Esophagus muscularis mucosa (tissue), 4 donors: ENCODE measurements at regions not wholly inside any gene's neighbourhood (a gene's known extent, or its start where the extent isn't known, plus 50 kb on each side); places are given as distances from the start of the nearest gene placed in this dataset.

ENCODE experiments used
- DNase-seq: peaks from one replicate; pipeline ENCODE4 v3.0.0-alpha.2; 2017; ENCODE audit errors: extremely low spot score
- H3K27ac ChIP-seq, 4 donors: fragments of 200-600 bp; sonication (generic); replicated peaks in 1 of 4; 1 replicate in 3 of 4; 2 replicates in 1 of 4; pipeline ENCODE4 v1.5.1; 2016 to 2019; ENCODE audit warnings: mild to moderate bottlenecking in 1 of 4
- H3K27me3 ChIP-seq, 4 donors: fragments of 200-600 bp; sonication (generic); one replicate each; pipeline versions ENCODE4 v1.5.1 to v1.6.0; 2016 to 2019
- H3K36me3 ChIP-seq, 4 donors: fragments of 200-600 bp; sonication (generic); one replicate each; pipeline ENCODE4 v1.5.1; 2016 to 2019
- H3K4me1 ChIP-seq, 4 donors: fragments of 200-600 bp; sonication (generic); one replicate each; pipeline ENCODE4 v1.5.1; 2016 to 2019
- H3K4me3 ChIP-seq, 4 donors: fragments of 200-600 bp; sonication (generic); 1 replicate in 2 of 4; 2 replicates in 2 of 4; pipeline ENCODE4 v1.5.1; 2016 to 2019; ENCODE audit warnings: mild to moderate bottlenecking in 4 of 4, moderate library complexity in 1 of 4
- H3K9me3 ChIP-seq, 4 donors: fragments of 200-600 bp; sonication (generic); 1 replicate in 3 of 4; 2 replicates in 1 of 4; pipeline ENCODE4 v1.5.1; 2016 to 2019
- EP300 ChIP-seq: sonication (generic); formaldehyde crosslinking; IDR thresholded peaks from one replicate; pipeline ENCODE4 v1.6.1; 2017; ENCODE audit warnings: antibody characterized with exemption
- POLR2A ChIP-seq: fragments of 450-650 bp; IDR thresholded peaks from one replicate; pipeline ENCODE4 v1.6.1; 2017; ENCODE audit warnings: antibody characterized with exemption, moderate library complexity, mild to moderate bottlenecking, low read depth
- POLR2AphosphoS5 ChIP-seq, 2 donors: sonication (generic); formaldehyde crosslinking; IDR thresholded peaks; one replicate each; pipeline ENCODE4 v1.6.1; 2017; ENCODE audit warnings: antibody characterized with exemption in 2 of 2
- whole genome bisulfite sequencing: methylation state at CpG from one replicate; pipeline ENCODE4 v1.1.5; 2018; 5-methylcytosine and 5-hydroxymethylcytosine counted together
- intact Hi-C: fragments of 100-400 bp; cut with DNase I; formaldehyde crosslinking; loops from one replicate; pipeline ENCODE4 v1.15.1; 2023
- TF ChIP-seq, protein P1 (sequence below), 3 experiments: fragments of 200-600 bp in 2 of 3; fragments of 450-650 bp in 1 of 3; sonication (generic) in 2 of 3; IDR thresholded peaks; one replicate each; pipeline ENCODE4 v1.5.1; 2017 to 2019; ENCODE audit warnings: antibody characterized with exemption in 3 of 3, mild to moderate bottlenecking in 2 of 3, moderate library complexity in 1 of 3

DNA sequence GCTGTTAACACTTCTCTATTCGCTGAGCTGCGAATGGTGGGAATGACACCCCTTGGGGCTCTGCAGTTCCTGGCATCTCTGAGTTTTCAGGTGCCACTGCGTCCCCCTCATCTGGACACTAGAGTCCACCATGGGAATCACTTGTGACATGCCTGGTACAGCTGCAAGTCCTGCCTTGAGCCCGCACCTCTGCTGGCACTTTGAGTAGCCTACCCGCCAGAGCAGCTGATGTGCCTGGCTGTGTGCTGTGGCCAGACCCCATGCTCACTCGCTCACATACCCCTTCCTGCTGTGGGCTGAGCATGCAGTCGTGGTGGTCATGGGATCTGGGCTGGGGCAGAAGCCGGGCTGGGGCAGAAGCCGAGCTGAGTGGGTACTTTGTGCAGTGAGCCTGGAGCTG lies 117.6 kb downstream of the RND3 start:
- H3K4me1 ChIP-seq = no peaks in the 10 kb centered on the region

DNA sequence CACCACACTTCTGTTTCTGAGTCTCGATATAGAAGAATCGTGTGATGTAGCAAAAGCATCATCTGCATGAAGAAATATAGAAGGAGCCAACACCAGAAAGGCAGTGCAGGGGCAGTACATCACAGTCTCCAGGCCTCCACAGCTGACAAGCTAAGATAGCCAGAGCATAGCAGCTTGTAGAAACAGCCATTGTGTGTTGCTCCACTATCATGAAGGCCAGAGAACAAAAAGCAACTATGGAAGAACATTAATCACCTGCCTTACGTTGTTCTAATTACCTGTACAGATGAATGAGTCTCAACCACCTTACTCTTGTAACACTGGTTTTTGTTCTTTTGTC lies 129.0 kb downstream of the RND3 start:
- 86% methylated on average over 3 of the region's 3 CpGs for WGBS
- H3K4me3 ChIP-seq = no peak overlapping the region
- H3K36me3 ChIP-seq = no peaks in the 10 kb centered on the region
- intact Hi-C loops = no loop called here
- H3K27ac ChIP-seq = no peak overlapping the region
- DNase-seq = no peak
- H3K4me1 ChIP-seq = no peaks in the 10 kb centered on the region
- no peaks in the 10 kb centered on the region for H3K27me3 ChIP-seq
- no peaks in the 10 kb centered on the region for H3K9me3 ChIP-seq
- TF ChIP-seq, protein P1, sequence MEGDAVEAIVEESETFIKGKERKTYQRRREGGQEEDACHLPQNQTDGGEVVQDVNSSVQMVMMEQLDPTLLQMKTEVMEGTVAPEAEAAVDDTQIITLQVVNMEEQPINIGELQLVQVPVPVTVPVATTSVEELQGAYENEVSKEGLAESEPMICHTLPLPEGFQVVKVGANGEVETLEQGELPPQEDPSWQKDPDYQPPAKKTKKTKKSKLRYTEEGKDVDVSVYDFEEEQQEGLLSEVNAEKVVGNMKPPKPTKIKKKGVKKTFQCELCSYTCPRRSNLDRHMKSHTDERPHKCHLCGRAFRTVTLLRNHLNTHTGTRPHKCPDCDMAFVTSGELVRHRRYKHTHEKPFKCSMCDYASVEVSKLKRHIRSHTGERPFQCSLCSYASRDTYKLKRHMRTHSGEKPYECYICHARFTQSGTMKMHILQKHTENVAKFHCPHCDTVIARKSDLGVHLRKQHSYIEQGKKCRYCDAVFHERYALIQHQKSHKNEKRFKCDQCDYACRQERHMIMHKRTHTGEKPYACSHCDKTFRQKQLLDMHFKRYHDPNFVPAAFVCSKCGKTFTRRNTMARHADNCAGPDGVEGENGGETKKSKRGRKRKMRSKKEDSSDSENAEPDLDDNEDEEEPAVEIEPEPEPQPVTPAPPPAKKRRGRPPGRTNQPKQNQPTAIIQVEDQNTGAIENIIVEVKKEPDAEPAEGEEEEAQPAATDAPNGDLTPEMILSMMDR (IDR thresholded peaks at IDR 0.05) = no peak
- no peak for TF ChIP-seq POLR2AphosphoS5 (IDR thresholded peaks at IDR 0.05)
- TF ChIP-seq EP300 = no peak
- no peak for TF ChIP-seq POLR2A

More for the DNA sequence above, 117.6 kb downstream of the RND3 start:
- no peak for TF ChIP-seq POLR2A
- TF ChIP-seq, protein P1 (IDR thresholded peaks at IDR 0.05) = no peak
- TF ChIP-seq POLR2AphosphoS5 (IDR thresholded peaks at IDR 0.05) = no peak
- TF ChIP-seq EP300 = no peak
- Histone ChIP-seq H3K27me3 (no peaks in the 10 kb centered on the region), H3K36me3 (no peaks in the 10 kb centered on the region), H3K27ac (no peak overlapping the region), H3K9me3 (no peaks in the 10 kb centered on the region), H3K4me3 (no peak overlapping the region)
- no peak for DNase-seq
- intact Hi-C loops = no loop called here
- WGBS = 96% methylated on average over 8 of the region's 9 CpGs

DNA sequence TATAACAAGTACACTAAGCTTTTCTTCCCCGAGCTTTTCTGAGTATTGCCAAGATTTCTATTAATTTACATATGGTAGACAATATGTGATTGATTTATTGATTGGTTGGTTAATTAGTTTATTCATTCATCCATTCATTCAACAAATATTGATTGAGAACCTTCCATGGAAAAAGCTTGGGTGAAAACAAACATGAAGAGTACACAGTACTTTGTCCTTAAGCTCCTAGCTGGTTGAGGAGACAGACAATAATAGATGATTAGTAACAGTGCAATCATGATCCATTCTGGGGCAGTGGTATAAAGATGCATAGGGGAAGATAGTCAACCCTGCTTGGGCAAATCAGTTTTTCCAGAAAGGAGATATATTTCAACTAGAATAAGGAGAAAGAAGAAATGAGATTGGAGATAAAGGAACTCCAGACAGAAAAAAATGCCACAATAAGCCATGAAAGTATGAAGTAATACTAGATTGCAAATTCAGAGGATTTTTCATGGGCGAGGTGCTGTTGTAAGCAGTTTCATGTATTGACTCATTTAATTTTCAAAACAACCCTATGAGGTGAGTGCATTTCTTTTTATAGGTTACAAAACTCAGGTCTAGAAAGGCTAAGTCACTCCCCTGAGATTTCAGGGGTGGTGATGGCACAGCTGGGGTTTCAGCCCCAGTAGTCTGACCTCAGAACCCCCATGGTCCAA lies 129.5 kb downstream of the RND3 start:
- Histone ChIP-seq H3K4me1 (no peaks in the 10 kb centered on the region), H3K27ac (no peak overlapping the region), H3K4me3 (no peak overlapping the region), H3K9me3 (no peaks in the 10 kb centered on the region), H3K27me3 (no peaks in the 10 kb centered on the region), H3K36me3 (no peaks in the 10 kb centered on the region)
- intact Hi-C loops = no loop called here
- TF ChIP-seq, protein P1 (IDR thresholded peaks at IDR 0.05) = no peak
- no peak for TF ChIP-seq POLR2AphosphoS5 (IDR thresholded peaks at IDR 0.05)
- TF ChIP-seq EP300 = no peak
- no peak for TF ChIP-seq POLR2A
- DNase-seq = no peak
- 65% methylated on average over 2 of the region's 2 CpGs for WGBS

DNA sequence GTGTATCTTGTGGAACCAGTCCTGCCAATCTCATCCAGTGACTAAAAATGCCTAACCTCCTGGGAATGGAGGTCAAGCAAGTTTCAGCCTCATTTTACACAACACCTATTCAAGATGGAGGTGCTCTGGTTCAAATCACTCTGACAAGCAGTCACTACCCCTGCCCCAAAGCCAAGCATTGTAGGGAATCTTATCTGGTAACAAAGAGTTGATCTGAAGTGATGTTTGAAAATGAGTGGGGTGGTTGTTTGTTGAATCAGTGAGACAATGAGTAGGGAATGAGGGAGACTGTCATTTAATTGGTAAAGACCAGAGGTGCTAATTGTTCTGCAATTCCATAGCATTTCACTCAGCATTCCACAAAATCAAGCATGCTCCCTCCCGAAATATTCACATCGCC lies 132.0 kb downstream of the RND3 start:
- H3K27ac ChIP-seq = no peak overlapping the region
- H3K36me3 ChIP-seq = no peaks in the 10 kb centered on the region
- intact Hi-C loops = no loop called here
- no peaks in the 10 kb centered on the region for H3K27me3 ChIP-seq
- no peaks in the 10 kb centered on the region for H3K9me3 ChIP-seq
- no peak for TF ChIP-seq POLR2A
- no peak for TF ChIP-seq EP300
- TF ChIP-seq, protein P1 (IDR thresholded peaks at IDR 0.05) = no peak
- TF ChIP-seq POLR2AphosphoS5 (IDR thresholded peaks at IDR 0.05) = no peak
- no peak overlapping the region for H3K4me3 ChIP-seq
- DNase-seq = no peak
- 97% methylated on average over 2 of the region's 2 CpGs for WGBS
- H3K4me1 ChIP-seq = no peaks in the 10 kb centered on the region

DNA sequence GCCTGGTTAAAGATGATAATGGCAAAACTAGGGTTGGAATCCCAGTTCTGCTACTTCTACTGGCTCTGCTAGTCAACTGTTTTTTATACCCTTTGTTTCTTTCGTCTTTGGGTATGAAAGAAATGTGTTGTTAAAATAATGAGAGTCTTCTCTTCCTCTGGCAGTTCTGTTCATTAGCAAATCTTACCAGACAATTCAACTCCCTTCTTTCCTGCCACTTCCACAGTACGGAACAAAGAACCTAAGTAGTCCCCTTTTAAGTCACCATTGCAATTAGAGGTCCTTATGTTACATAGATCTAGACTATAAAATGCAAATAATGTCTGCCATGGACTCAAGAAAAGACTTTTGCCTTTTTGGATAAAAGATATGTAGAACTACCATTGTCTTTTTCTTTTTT lies 134.1 kb downstream of the RND3 start:
- 86% methylated on average over 2 of the region's 2 CpGs for WGBS
- Histone ChIP-seq H3K9me3 (no peaks in the 10 kb centered on the region), H3K27me3 (no peaks in the 10 kb centered on the region), H3K36me3 (no peaks in the 10 kb centered on the region), H3K4me3 (no peak overlapping the region), H3K27ac (no peak overlapping the region), H3K4me1 (no peaks in the 10 kb centered on the region)
- TF ChIP-seq POLR2AphosphoS5 (IDR thresholded peaks at IDR 0.05) (no peak), EP300 (no peak), POLR2A (no peak)
- TF ChIP-seq, protein P1 (IDR thresholded peaks at IDR 0.05) = no peak
- intact Hi-C loops = no loop called here
- DNase-seq = no peak
